ENCODE measurements at regions not wholly inside any gene's neighbourhood (a gene's known extent, or its start where the extent isn't known, plus 50 kb on each side); places are given as distances from the start of the nearest gene placed in this dataset.

- H3K9me3 ChIP-seq, result no peaks in the 10 kb centered on the region
- H3K36me3 ChIP-seq, result no peaks in the 10 kb centered on the region
- no peak for DNase-seq
- no peak overlapping the region for H3K27ac ChIP-seq
- TF ChIP-seq CTCF (IDR thresholded peaks at IDR 0.05), result no peak
- H3K4me3 ChIP-seq, result no peak overlapping the region
- H3K4me1 ChIP-seq, result no peaks in the 10 kb centered on the region
- H3K27me3 ChIP-seq, result no peaks in the 10 kb centered on the region
- intact Hi-C loops (cut with DNase I), result no loop called here
- no peak overlapping the region for H3K9ac ChIP-seq (ENCODE audit: low read depth in 2 of 2, low read length in 2 of 2)
Observed at GRCh38 chr14:53744857-53745256, 211.8 kb downstream of the BMP4 start.

- intact Hi-C loops (cut with DNase I), result no loop called here
- Histone ChIP-seq H3K27me3 (no peaks in the 10 kb centered on the region), H3K4me1 (no peaks in the 10 kb centered on the region), H3K27ac (no peak overlapping the region), H3K4me3 (no peak overlapping the region), H3K9ac (ENCODE audit: low read depth in 2 of 2, low read length in 2 of 2) (no peak overlapping the region), H3K36me3 (no peaks in the 10 kb centered on the region), H3K9me3 (no peaks in the 10 kb centered on the region)
- TF ChIP-seq CTCF (IDR thresholded peaks at IDR 0.05), result no peak
- no peak for DNase-seq
Observed at GRCh38 chr14:53743371-53743770, 213.3 kb downstream of the BMP4 start.

- intact Hi-C loops (cut with DNase I), result no loop called here
Observed at GRCh38 chr14:53742233-53742620, 214.4 kb downstream of the BMP4 start.

GRCh38 chr14:53741479-53742232, 215.0 kb downstream of the BMP4 start:
- H3K4me3 ChIP-seq, result no peak overlapping the region
- no peak overlapping the region for H3K27ac ChIP-seq
- intact Hi-C loops (cut with DNase I), result no loop called here
- no peak for DNase-seq
- H3K9me3 ChIP-seq, result no peaks in the 10 kb centered on the region
- no peaks in the 10 kb centered on the region for H3K4me1 ChIP-seq
- no peak overlapping the region for H3K9ac ChIP-seq (ENCODE audit: low read depth in 2 of 2, low read length in 2 of 2)
- no peaks in the 10 kb centered on the region for H3K27me3 ChIP-seq
- TF ChIP-seq CTCF (IDR thresholded peaks at IDR 0.05), result no peak
- H3K36me3 ChIP-seq, result no peaks in the 10 kb centered on the region

More at GRCh38 chr14:53742233-53742620, 214.4 kb downstream of the BMP4 start:
- Histone ChIP-seq H3K9ac (ENCODE audit: low read depth in 2 of 2, low read length in 2 of 2) (no peak overlapping the region), H3K27me3 (no peaks in the 10 kb centered on the region), H3K4me3 (no peak overlapping the region), H3K4me1 (no peaks in the 10 kb centered on the region), H3K9me3 (no peaks in the 10 kb centered on the region), H3K27ac (no peak overlapping the region), H3K36me3 (no peaks in the 10 kb centered on the region)
- no peak for DNase-seq
- no peak for TF ChIP-seq CTCF (IDR thresholded peaks at IDR 0.05)

- Histone ChIP-seq H3K4me1 (no peaks in the 10 kb centered on the region), H3K27ac (no peak overlapping the region), H3K9ac (ENCODE audit: low read depth in 2 of 2, low read length in 2 of 2) (no peak overlapping the region), H3K4me3 (no peak overlapping the region), H3K27me3 (no peaks in the 10 kb centered on the region), H3K9me3 (no peaks in the 10 kb centered on the region), H3K36me3 (no peaks in the 10 kb centered on the region)
- intact Hi-C loops (cut with DNase I), result no loop called here
- TF ChIP-seq CTCF (IDR thresholded peaks at IDR 0.05), result no peak
- no peak for DNase-seq
Observed at GRCh38 chr14:53740570-53740969, 216.1 kb downstream of the BMP4 start.

All from colonic mucosa (tissue), 4 donors.